Esophagus squamous epithelium (tissue), 5 donors: ENCODE measurements at regions not wholly inside any gene's neighbourhood (a gene's known extent, or its start where the extent isn't known, plus 50 kb on each side); places are given as distances from the start of the nearest gene placed in this dataset.

Experiments
- DNase-seq: peaks from one replicate; lab custom pipeline; 2025; lab: John Stamatoyannopoulos, UW
- H3K27ac ChIP-seq, 4 donors: fragments of 200-600 bp; sonication (generic); one replicate each; pipeline ENCODE4 v1.5.1; 2016 to 2019; ENCODE audit warnings: mild to moderate bottlenecking in 1 of 4
- H3K27me3 ChIP-seq, 4 donors: fragments of 200-600 bp; sonication (generic); 1 replicate in 3 of 4; 2 replicates in 1 of 4; pipeline versions ENCODE4 v1.5.1 to v1.6.0; 2017 to 2021; ENCODE audit warnings: antibody characterized with exemption in 1 of 4
- H3K36me3 ChIP-seq, 3 donors: fragments of 200-600 bp; sonication (generic); one replicate each; pipeline ENCODE4 v1.5.1; 2016 to 2019
- H3K4me1 ChIP-seq, 3 donors: fragments of 200-600 bp; sonication (generic); one replicate each; pipeline ENCODE4 v1.5.1; 2017 to 2019
- H3K4me3 ChIP-seq, 4 donors: fragments of 200-600 bp; sonication (generic); 1 replicate in 3 of 4; 2 replicates in 1 of 4; pipeline ENCODE4 v1.5.1; 2016 to 2019; ENCODE audit warnings: mild to moderate bottlenecking in 2 of 4, moderate library complexity in 1 of 4
- H3K9me3 ChIP-seq, 3 donors: fragments of 200-600 bp; sonication (generic); one replicate each; pipeline ENCODE4 v1.5.1; 2016 to 2019
- CTCF ChIP-seq, 6 experiments: fragments of 450-650 bp in 4 of 6; fragments of 200-600 bp in 2 of 6; sonication (generic) in 2 of 6; IDR thresholded peaks; one replicate each; pipeline ENCODE4 v1.5.1; 2016 to 2019; ENCODE audit warnings: antibody characterized with exemption in 6 of 6, mild to moderate bottlenecking in 4 of 6, moderate library complexity in 4 of 6
- POLR2A ChIP-seq, 4 donors: fragments of 450-650 bp; IDR thresholded peaks; one replicate each; pipeline ENCODE4 v1.6.1; 2017; ENCODE audit warnings: antibody characterized with exemption in 4 of 4, mild to moderate bottlenecking in 4 of 4, moderate library complexity in 3 of 4
- WGBS, 2 donors: methylation state at CpG; one replicate each; pipeline ENCODE4 v1.1.5; 2018; 5-methylcytosine and 5-hydroxymethylcytosine counted together
- intact Hi-C: fragments of 100-400 bp; cut with DNase I; formaldehyde crosslinking; loops from one replicate; pipeline ENCODE4 v1.15.0; 2022
- donor health status: DM: yes; HTN: yes; CAD: no.

GRCh38 chr14:36009643-36010042 lies 166.9 kb downstream of the PTCSC3 start:
- no peak overlapping the region for H3K27ac ChIP-seq
- H3K36me3 ChIP-seq, result no peaks in the 10 kb centered on the region
- no peaks in the 10 kb centered on the region for H3K27me3 ChIP-seq
- no peaks in the 10 kb centered on the region for H3K9me3 ChIP-seq
- no peak overlapping the region for H3K4me3 ChIP-seq
- no peaks in the 10 kb centered on the region for H3K4me1 ChIP-seq
- intact Hi-C loops, result no loop called here
- TF ChIP-seq POLR2A (IDR thresholded peaks at IDR 0.05), result no peak
- 44 to 58% methylated on average over 1 of the region's 1 CpG for WGBS, 2 donors
- DNase-seq, result no peak

- no peak overlapping the region for H3K4me3 ChIP-seq
- no peak for TF ChIP-seq CTCF (IDR thresholded peaks at IDR 0.05)
- no peak for TF ChIP-seq POLR2A (IDR thresholded peaks at IDR 0.05)
- 81 to 83% methylated on average over 4 of the region's 4 CpGs for WGBS, 2 donors
- no peaks in the 10 kb centered on the region for H3K4me1 ChIP-seq
- no peaks in the 10 kb centered on the region for H3K36me3 ChIP-seq
- H3K9me3 ChIP-seq, result no peaks in the 10 kb centered on the region
- intact Hi-C loops, result no loop called here
- DNase-seq, result no peak
- H3K27ac ChIP-seq, result no peak overlapping the region
- H3K27me3 ChIP-seq, result no peaks in the 10 kb centered on the region
Observed at GRCh38 chr14:36006623-36007022, 169.9 kb downstream of the PTCSC3 start.

- Histone ChIP-seq H3K27ac (no peak overlapping the region), H3K4me3 (no peak overlapping the region), H3K27me3 (no peaks in the 10 kb centered on the region), H3K9me3 (no peaks in the 10 kb centered on the region), H3K36me3 (no peaks in the 10 kb centered on the region), H3K4me1 (no peaks in the 10 kb centered on the region)
- 71 to 74% methylated on average over 4 of the region's 4 CpGs for WGBS, 2 donors
- DNase-seq, result no peak
- no peak for TF ChIP-seq POLR2A (IDR thresholded peaks at IDR 0.05)
- TF ChIP-seq CTCF (IDR thresholded peaks at IDR 0.05), result no peak
- intact Hi-C loops, result no loop called here
Observed at GRCh38 chr14:36005670-36006069, 170.9 kb downstream of the PTCSC3 start.

GRCh38 chr14:36001936-36002335 lies 174.6 kb downstream of the PTCSC3 start:
- Histone ChIP-seq H3K9me3 (no peaks in the 10 kb centered on the region), H3K4me1 (no peaks in the 10 kb centered on the region), H3K36me3 (no peaks in the 10 kb centered on the region), H3K27ac (no peak overlapping the region), H3K4me3 (no peak overlapping the region), H3K27me3 (peaks cover 0 to 11% (median 0%) of the 10 kb centered on the region in 4 donors)
- no peak for TF ChIP-seq CTCF (IDR thresholded peaks at IDR 0.05)
- TF ChIP-seq POLR2A (IDR thresholded peaks at IDR 0.05), result no peak
- intact Hi-C loops, result no loop called here
- DNase-seq, result no peak
- 67 to 80% methylated on average over 3 to 4 of the region's 4 CpGs for WGBS, 2 donors

- Histone ChIP-seq H3K4me1 (no peaks in the 10 kb centered on the region), H3K9me3 (no peaks in the 10 kb centered on the region), H3K27ac (no peak overlapping the region), H3K27me3 (peaks cover 0 to 11% (median 0%) of the 10 kb centered on the region in 4 donors), H3K36me3 (no peaks in the 10 kb centered on the region), H3K4me3 (no peak overlapping the region)
- TF ChIP-seq POLR2A (IDR thresholded peaks at IDR 0.05) (no peak), CTCF (IDR thresholded peaks at IDR 0.05) (no peak)
- 81 to 86% methylated on average over 5 of the region's 5 CpGs for WGBS, 2 donors
- DNase-seq, result no peak
- intact Hi-C loops, result no loop called here
Observed at GRCh38 chr14:35999294-35999693, 173.2 kb downstream of the BRMS1L start.

GRCh38 chr14:35998303-35998702 lies 172.2 kb downstream of the BRMS1L start:
- intact Hi-C loops, result no loop called here
- no peak overlapping the region for H3K4me3 ChIP-seq
- no peak for TF ChIP-seq CTCF (IDR thresholded peaks at IDR 0.05)
- no peak for TF ChIP-seq POLR2A (IDR thresholded peaks at IDR 0.05)
- H3K27ac ChIP-seq, result no peak overlapping the region
- no peaks in the 10 kb centered on the region for H3K36me3 ChIP-seq
- H3K27me3 ChIP-seq, result peaks cover 0 to 11% (median 0%) of the 10 kb centered on the region in 4 donors
- no peaks in the 10 kb centered on the region for H3K4me1 ChIP-seq
- no peaks in the 10 kb centered on the region for H3K9me3 ChIP-seq
- 88 to 89% methylated on average over 7 to 12 of the region's 12 CpGs for WGBS, 2 donors
- no peak for DNase-seq
